Naive thymus-derived CD8-positive, alpha-beta T cell (primary cell): ENCODE measurements at regions not wholly inside any gene's neighbourhood (a gene's known extent, or its start where the extent isn't known, plus 50 kb on each side); places are given as distances from the start of the nearest gene placed in this dataset.
A peak's percentile ranks its signal among the peaks of the same experiment; 100 is the strongest.
"Not testable (repeated sequence)": the region's sequence is repeated elsewhere in the genome, so short reads cannot be mapped to it uniquely, and the experiment has no call there.

Experiments
- ATAC-seq, 2 donors: fragments of 150-1000 bp; cut with Tn5 transposase in 1 of 2; sonication (Bioruptor Pico), chemical (Tn5 transposase) in 1 of 2; 1 replicate in 1 of 2; 2 replicates in 1 of 2; pipeline ENCODE4 v1.10.0; 2021; ENCODE audit warnings: mild to moderate bottlenecking in 2 of 2, moderate library complexity in 2 of 2
- POLR2A ChIA-PET: fragments of 350-600 bp; sonication (Branson Sonifier 250); formaldehyde crosslinking; loops from one replicate; lab custom pipeline; 2021; ENCODE audit warnings: antibody characterized with exemption; lab: Charles Lee
- DNase-seq, 10 donors: peaks; one replicate each; pipeline versions ENCODE4 v3.0.0 to v3.0.0-alpha.2; 2020 to 2022
- H3K27ac Mint-ChIP-seq, 10 donors: one replicate each; pipeline ENCODE4 v1.8.0; 2020 to 2022; ENCODE audit warnings: mild to moderate bottlenecking in 10 of 10, mixed read lengths in 10 of 10, moderate library complexity in 4 of 10, inconsistent platforms in 1 of 10
- H3K27me3 Mint-ChIP-seq, 5 donors: one replicate each; pipeline ENCODE4 v1.8.0; 2021 to 2022; ENCODE audit warnings: mixed read lengths in 5 of 5
- H3K36me3 Mint-ChIP-seq, 3 donors: one replicate each; pipeline ENCODE4 v1.8.0; 2020 to 2022; ENCODE audit warnings: mixed read lengths in 3 of 3, mild to moderate bottlenecking in 2 of 3, inconsistent platforms in 1 of 3
- H3K4me1 Mint-ChIP-seq, 4 donors: one replicate each; pipeline ENCODE4 v1.8.0; 2021 to 2022; ENCODE audit warnings: mixed read lengths in 4 of 4
- H3K4me3 Mint-ChIP-seq, 10 donors: one replicate each; pipeline ENCODE4 v1.8.0; 2020 to 2022; ENCODE audit warnings: mild to moderate bottlenecking in 10 of 10, mixed read lengths in 10 of 10, moderate library complexity in 6 of 10, inconsistent platforms in 1 of 10
- H3K9me3 Mint-ChIP-seq, 9 donors: one replicate each; pipeline ENCODE4 v1.8.0; 2020 to 2022; ENCODE audit warnings: mixed read lengths in 9 of 9, mild to moderate bottlenecking in 3 of 9, inconsistent platforms in 1 of 9, moderate library complexity in 1 of 9

GRCh38 chr12:131388164-131389053 is 322.5 kb upstream of the SFSWAP start:
- DNase-seq, H3K27ac Mint-ChIP-seq, POLR2A ChIA-PET, H3K36me3 Mint-ChIP-seq, H3K9me3 Mint-ChIP-seq, ATAC-seq, H3K4me3 Mint-ChIP-seq, H3K4me1 Mint-ChIP-seq: not testable (repeated sequence)
- H3K27me3 Mint-ChIP-seq, result peaks cover 1 to 21% (median 18%) of the 10 kb centered on the region in 5 donors

GRCh38 chr12:131389054-131390013 is 321.6 kb upstream of the SFSWAP start:
- Mint-ChIP-seq H3K4me1 (peaks cover 0 to 7% (median 3%) of the 10 kb centered on the region in 4 donors), H3K27ac (no peak overlapping the region), H3K9me3 (peaks cover 0 to 4% (median 0%) of the 10 kb centered on the region in 9 donors), H3K4me3 (no peak overlapping the region), H3K27me3 (peaks cover 2 to 19% (median 15%) of the 10 kb centered on the region in 5 donors), H3K36me3 (no peaks in the 10 kb centered on the region)
- POLR2A ChIA-PET, result no interaction called here
- DNase-seq (no peak), ATAC-seq (no peak)

GRCh38 chr12:131390412-131391334 is 320.2 kb upstream of the SFSWAP start:
- H3K4me1 Mint-ChIP-seq, result peaks cover 0 to 7% (median 3%) of the 10 kb centered on the region in 4 donors
- H3K27ac Mint-ChIP-seq, result peak overlapping the region in 2 of 10 donors; percentile 18 to 57
- ATAC-seq, result no peak
- H3K9me3 Mint-ChIP-seq, result peaks cover 0 to 8% (median 0%) of the 10 kb centered on the region in 9 donors
- POLR2A ChIA-PET, result no interaction called here
- DNase-seq, result no peak
- no peaks in the 10 kb centered on the region for H3K36me3 Mint-ChIP-seq
- no peak overlapping the region for H3K4me3 Mint-ChIP-seq
- peaks cover 2 to 19% (median 15%) of the 10 kb centered on the region in 5 donors for H3K27me3 Mint-ChIP-seq

GRCh38 chr12:131391399-131391798 is 319.5 kb upstream of the SFSWAP start:
- peaks cover 2 to 19% (median 15%) of the 10 kb centered on the region in 5 donors for H3K27me3 Mint-ChIP-seq
- H3K36me3 Mint-ChIP-seq, result no peaks in the 10 kb centered on the region
- POLR2A ChIA-PET, result no interaction called here
- peaks cover 0 to 8% (median 0%) of the 10 kb centered on the region in 9 donors for H3K9me3 Mint-ChIP-seq
- no peak overlapping the region for H3K27ac Mint-ChIP-seq
- H3K4me1 Mint-ChIP-seq, result peaks cover 0 to 7% (median 3%) of the 10 kb centered on the region in 4 donors
- ATAC-seq, result no peak
- DNase-seq, result no peak
- no peak overlapping the region for H3K4me3 Mint-ChIP-seq

- Mint-ChIP-seq H3K27me3 (peaks cover 3 to 12% (median 9%) of the 10 kb centered on the region in 5 donors), H3K9me3 (peaks cover 0 to 29% (median 18%) of the 10 kb centered on the region in 9 donors), H3K36me3 (peaks cover 0 to 14% (median 8%) of the 10 kb centered on the region in 3 donors)
- ATAC-seq, H3K4me1 Mint-ChIP-seq, H3K4me3 Mint-ChIP-seq, H3K27ac Mint-ChIP-seq, DNase-seq, POLR2A ChIA-PET: not testable (repeated sequence)
These were observed 316.1 kb upstream of the SFSWAP start for GRCh38 chr12:131394752-131395151.

- DNase-seq, H3K4me3 Mint-ChIP-seq, H3K4me1 Mint-ChIP-seq, H3K27me3 Mint-ChIP-seq, ATAC-seq, POLR2A ChIA-PET, H3K27ac Mint-ChIP-seq: not testable (repeated sequence)
- Mint-ChIP-seq H3K36me3 (peaks cover 0 to 14% (median 8%) of the 10 kb centered on the region in 3 donors), H3K9me3 (peaks cover 0 to 29% (median 18%) of the 10 kb centered on the region in 9 donors)
These were observed 315.6 kb upstream of the SFSWAP start for GRCh38 chr12:131395209-131395684.

- ATAC-seq (no peak), DNase-seq (no peak)
- no peak overlapping the region for H3K4me3 Mint-ChIP-seq
- H3K36me3 Mint-ChIP-seq, result peaks cover 0 to 14% (median 8%) of the 10 kb centered on the region in 3 donors
- POLR2A ChIA-PET, result no interaction called here
- no peaks in the 10 kb centered on the region for H3K4me1 Mint-ChIP-seq
- peaks cover 0 to 29% (median 18%) of the 10 kb centered on the region in 9 donors for H3K9me3 Mint-ChIP-seq
- peaks cover 0 to 6% (median 3%) of the 10 kb centered on the region in 5 donors for H3K27me3 Mint-ChIP-seq
- H3K27ac Mint-ChIP-seq, result no peak overlapping the region
These were observed 314.8 kb upstream of the SFSWAP start for GRCh38 chr12:131395971-131396573.

- DNase-seq, result no peak
- Mint-ChIP-seq H3K9me3 (peaks cover 0 to 29% (median 17%) of the 10 kb centered on the region in 9 donors), H3K4me1 (no peaks in the 10 kb centered on the region), H3K36me3 (peaks cover 0 to 14% (median 8%) of the 10 kb centered on the region in 3 donors), H3K4me3 (no peak overlapping the region), H3K27me3 (peaks cover 0 to 6% (median 0%) of the 10 kb centered on the region in 5 donors), H3K27ac (no peak overlapping the region)
- ATAC-seq, result no peak
- POLR2A ChIA-PET, result no interaction called here
These were observed 313.3 kb upstream of the SFSWAP start for GRCh38 chr12:131397493-131398181.

- POLR2A ChIA-PET, result no interaction called here
- Mint-ChIP-seq H3K4me3 (no peak overlapping the region), H3K4me1 (no peaks in the 10 kb centered on the region), H3K9me3 (peaks cover 0 to 28% (median 17%) of the 10 kb centered on the region in 9 donors), H3K27ac (no peak overlapping the region), H3K27me3 (peaks cover 0 to 6% (median 0%) of the 10 kb centered on the region in 5 donors), H3K36me3 (peaks cover 0 to 14% (median 8%) of the 10 kb centered on the region in 3 donors)
- no peak for ATAC-seq
- DNase-seq, result no peak
These were observed 311.9 kb upstream of the SFSWAP start for GRCh38 chr12:131399000-131399399.

- H3K36me3 Mint-ChIP-seq, result peaks cover 0 to 14% (median 8%) of the 10 kb centered on the region in 3 donors
- ATAC-seq, H3K4me1 Mint-ChIP-seq, POLR2A ChIA-PET, DNase-seq, H3K4me3 Mint-ChIP-seq, H3K27me3 Mint-ChIP-seq, H3K27ac Mint-ChIP-seq: not testable (repeated sequence)
- peaks cover 0 to 32% (median 16%) of the 10 kb centered on the region in 9 donors for H3K9me3 Mint-ChIP-seq
These were observed 310.1 kb upstream of the SFSWAP start for GRCh38 chr12:131400668-131401294.
